Ammon's horn (tissue), 1 donor: ENCODE measurements at regions not wholly inside any gene's neighbourhood (a gene's known extent, or its start where the extent isn't known, plus 50 kb on each side); places are given as distances from the start of the nearest gene placed in this dataset.

Experiments
- DNase-seq: peaks from one replicate; pipeline ENCODE4 v3.0.0-alpha.2; 2016; ENCODE audit warnings: low spot score

GRCh38 chr4:151610229-151610628, 150.6 kb downstream of the GATB start:
- no peak for DNase-seq

DNA sequence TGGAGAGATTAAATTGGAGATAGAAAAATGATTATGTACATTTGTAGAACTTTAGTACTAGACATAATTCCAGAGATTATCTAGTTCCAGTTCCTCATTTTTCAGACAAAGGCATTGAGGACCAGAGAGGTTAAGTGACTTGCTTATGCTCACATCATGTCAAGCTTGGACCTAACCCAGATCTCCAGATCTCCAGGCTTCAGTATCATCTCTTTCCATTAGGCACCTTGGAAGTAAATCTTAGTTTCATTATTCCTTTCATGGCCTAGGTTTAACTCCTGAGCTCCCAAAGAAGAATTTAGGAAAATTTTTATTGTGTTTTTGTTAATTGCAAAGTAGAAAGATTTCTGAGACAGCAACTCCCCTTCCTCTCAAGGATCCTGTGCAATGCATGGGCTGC, 148.8 kb downstream of the GATB start:
- DNase-seq, result no peak

GRCh38 chr4:151613290-151613689, 147.5 kb downstream of the GATB start:
- DNase-seq, result no peak

DNA sequence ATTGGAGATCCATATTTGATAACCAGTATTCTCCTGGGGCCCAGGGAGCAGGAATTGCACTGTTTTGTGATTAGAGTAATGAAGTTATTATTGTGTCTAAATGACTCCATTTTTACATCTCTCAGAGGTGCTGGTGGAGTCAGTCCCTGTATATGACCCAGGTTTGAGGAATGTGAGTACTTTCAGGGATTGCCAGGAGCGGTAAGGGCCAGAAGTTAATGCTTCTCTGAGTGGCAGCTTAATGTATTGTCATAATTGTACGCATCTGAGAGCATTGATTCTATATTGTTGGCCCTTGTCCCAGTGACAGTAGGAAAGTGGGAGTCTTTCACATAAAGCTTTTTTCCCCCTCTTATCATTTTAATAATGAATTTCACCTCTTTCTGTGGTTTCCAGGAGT, 146.2 kb downstream of the GATB start:
- no peak for DNase-seq

DNA sequence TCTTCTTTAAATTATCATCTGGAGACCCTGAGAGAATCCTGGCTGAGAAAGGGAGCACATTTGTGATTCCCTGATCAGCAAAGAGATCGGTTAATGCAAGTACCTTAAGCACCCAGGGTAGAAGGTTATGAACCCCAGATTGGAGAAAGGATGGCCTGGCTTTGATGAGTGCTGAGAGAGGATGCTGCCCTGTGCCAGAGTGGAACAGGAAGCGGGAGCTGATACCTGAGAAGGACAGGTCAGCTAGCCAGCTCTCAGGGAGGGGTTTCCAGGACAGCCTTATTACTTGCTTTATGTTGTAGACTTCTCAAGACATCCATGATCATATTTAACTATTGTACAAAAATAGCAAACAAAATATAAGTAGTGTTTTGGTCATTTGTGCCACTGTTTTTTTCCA, 141.9 kb downstream of the GATB start:
- DNase-seq, result no peak

DNA sequence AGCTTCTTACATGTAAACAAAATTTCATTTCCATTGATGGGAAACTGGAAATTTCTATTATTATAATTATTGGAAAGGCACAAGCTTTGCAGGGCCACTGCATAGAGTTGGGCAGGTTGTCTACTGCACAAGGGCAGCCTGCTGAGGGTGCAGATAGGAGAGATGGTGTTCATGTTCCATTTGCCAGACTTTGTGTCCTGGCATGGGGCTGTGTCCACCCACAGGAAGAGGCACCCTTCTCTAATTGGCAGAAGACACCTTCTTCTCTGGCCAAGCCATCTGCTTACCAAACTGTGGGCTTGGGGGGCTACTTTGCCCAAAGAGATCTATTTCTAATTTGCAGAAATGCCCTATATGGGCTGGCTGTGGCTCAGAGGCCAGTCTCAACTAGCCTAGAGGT, 140.7 kb downstream of the GATB start:
- no peak for DNase-seq
